ENCODE measurements at regions not wholly inside any gene's neighbourhood (a gene's known extent, or its start where the extent isn't known, plus 50 kb on each side); places are given as distances from the start of the nearest gene placed in this dataset.
"Not testable (repeated sequence)": the region's sequence is repeated elsewhere in the genome, so short reads cannot be mapped to it uniquely, and the experiment has no call there.

DNA sequence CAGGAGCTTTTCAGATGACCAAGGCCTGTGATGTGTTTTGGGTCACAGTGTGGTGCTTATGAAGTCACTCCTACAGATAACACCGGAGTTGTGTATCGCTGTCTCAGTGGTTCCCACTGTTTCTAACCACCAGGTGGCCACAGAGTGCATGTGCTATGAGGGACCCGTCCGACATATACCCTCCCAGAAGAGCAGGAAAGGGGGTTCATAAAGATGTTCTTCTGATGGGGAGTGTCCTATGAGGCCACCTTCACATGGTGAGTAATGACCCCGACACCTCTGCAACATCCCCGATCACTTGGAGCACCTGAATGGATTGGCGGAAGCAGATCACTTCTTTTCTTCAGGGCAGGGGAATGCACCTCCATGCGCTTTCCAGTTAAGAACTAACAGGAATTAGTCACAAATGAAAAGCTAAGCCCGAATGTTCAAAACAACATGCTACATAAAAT, 60.5 kb upstream of the PPIAL4F start:
- H3K23me2 ChIP-seq (ENCODE audit: low read depth, low read length); H3K4me3 ChIP-seq (ENCODE audit: extremely low read depth in 1 of 4, insufficient read depth in 2 of 4, low read depth in 3 of 4, low read length in 4 of 4); H4K5ac ChIP-seq (ENCODE audit: insufficient read length, low read depth, low read length); H3K23ac ChIP-seq (ENCODE audit: insufficient read length); H3K27me3 ChIP-seq (replicated peaks in 1 of 4; ENCODE audit: control insufficient read depth in 3 of 4, extremely low read depth in 1 of 4, insufficient read depth in 3 of 4, low read length in 3 of 4); DNase-seq (ENCODE audit: low read depth in 1 of 2, low spot score in 2 of 2); H4K20me1 ChIP-seq (replicated peaks in 1 of 2; ENCODE audit: control insufficient read depth in 1 of 2, insufficient read depth in 2 of 2, low read length in 2 of 2); H2BK5ac ChIP-seq (ENCODE audit: low read depth, low read length); H3K4me2 ChIP-seq (ENCODE audit: insufficient read depth in 1 of 2, low read depth in 2 of 2, low read length in 2 of 2); H3K18ac ChIP-seq (ENCODE audit: extremely low read depth, low read length); H3K56ac ChIP-seq (replicated peaks; ENCODE audit: insufficient read length, low read depth, low read length); H3K27ac ChIP-seq (ENCODE audit: low read depth, low read length); H3K4me1 ChIP-seq (replicated peaks in 1 of 4; ENCODE audit: control insufficient read depth in 3 of 4, insufficient read depth in 4 of 4, low read length in 3 of 4); H2AFZ ChIP-seq (ENCODE audit: low read length); H3K9me3 ChIP-seq (ENCODE audit: insufficient read depth in 2 of 2, low read depth in 1 of 2, low read length in 1 of 2); H3K14ac ChIP-seq (ENCODE audit: insufficient read length); H2BK12ac ChIP-seq (ENCODE audit: low read depth, low read length); H4K8ac ChIP-seq (ENCODE audit: extremely low read depth, insufficient read depth, low read length); H3K4ac ChIP-seq (replicated peaks; ENCODE audit: insufficient read length, low read depth, low read length); H2BK15ac ChIP-seq (ENCODE audit: low read length); H3K79me2 ChIP-seq (ENCODE audit: control insufficient read depth in 1 of 2, insufficient read depth in 2 of 2, low read length in 2 of 2); H3K9ac ChIP-seq (replicated peaks in 1 of 4; ENCODE audit: extremely low read depth in 1 of 4, low read depth in 3 of 4, low read length in 3 of 4); H2BK120ac ChIP-seq (replicated peaks; ENCODE audit: low read depth, low read length); CTCF ChIA-PET (ENCODE audit: partially characterized antibody); H3K36me3 ChIP-seq (ENCODE audit: control insufficient read depth in 2 of 4, insufficient read depth in 4 of 4, low read length in 3 of 4); H2AK5ac ChIP-seq (ENCODE audit: low read depth, low read length); H4K91ac ChIP-seq (replicated peaks; ENCODE audit: insufficient read length, low read length); H3K79me1 ChIP-seq (ENCODE audit: low read depth, low read length); H2BK20ac ChIP-seq (ENCODE audit: low read length); FAIRE-seq: not testable (repeated sequence)
- POLR2A ChIA-PET (ENCODE audit: partially characterized antibody): interaction anchor here (0.9 kb wide), 1 partner anchor 20 kb away, joined by 3 read pairs; no protein-coding TSS in a partner anchor
- WGBS, 2 experiments (ENCODE audit: extremely low coverage in 1 of 2, insufficient coverage in 1 of 2, insufficient read length in 1 of 2, insufficient replicate concordance in 2 of 2, low coverage in 1 of 2, low lambda C conversion rate in 2 of 2, missing lambda C conversion rate in 1 of 2): 70% methylated on average over 9 of the region's 9 CpGs; no CpG with 5 or more reads in 1 of the 2 experiments
- TF ChIP-seq, protein P1, sequence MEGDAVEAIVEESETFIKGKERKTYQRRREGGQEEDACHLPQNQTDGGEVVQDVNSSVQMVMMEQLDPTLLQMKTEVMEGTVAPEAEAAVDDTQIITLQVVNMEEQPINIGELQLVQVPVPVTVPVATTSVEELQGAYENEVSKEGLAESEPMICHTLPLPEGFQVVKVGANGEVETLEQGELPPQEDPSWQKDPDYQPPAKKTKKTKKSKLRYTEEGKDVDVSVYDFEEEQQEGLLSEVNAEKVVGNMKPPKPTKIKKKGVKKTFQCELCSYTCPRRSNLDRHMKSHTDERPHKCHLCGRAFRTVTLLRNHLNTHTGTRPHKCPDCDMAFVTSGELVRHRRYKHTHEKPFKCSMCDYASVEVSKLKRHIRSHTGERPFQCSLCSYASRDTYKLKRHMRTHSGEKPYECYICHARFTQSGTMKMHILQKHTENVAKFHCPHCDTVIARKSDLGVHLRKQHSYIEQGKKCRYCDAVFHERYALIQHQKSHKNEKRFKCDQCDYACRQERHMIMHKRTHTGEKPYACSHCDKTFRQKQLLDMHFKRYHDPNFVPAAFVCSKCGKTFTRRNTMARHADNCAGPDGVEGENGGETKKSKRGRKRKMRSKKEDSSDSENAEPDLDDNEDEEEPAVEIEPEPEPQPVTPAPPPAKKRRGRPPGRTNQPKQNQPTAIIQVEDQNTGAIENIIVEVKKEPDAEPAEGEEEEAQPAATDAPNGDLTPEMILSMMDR (IDR thresholded peaks at IDR 0.05; ENCODE audit: control extremely low read depth in 1 of 3, insufficient read depth in 1 of 3, low read depth in 1 of 3, low read length in 3 of 3): peak in 1 of 3 experiments; percentile 9; a peak in 1 of 4 replicates
